Keratinocyte (primary cell): ENCODE measurements at regions not wholly inside any gene's neighbourhood (a gene's known extent, or its start where the extent isn't known, plus 50 kb on each side); places are given as distances from the start of the nearest gene placed in this dataset.

Source experiments
- DNase-seq: peaks from one replicate; pipeline ENCODE4 v3.0.0-alpha.2; 2011; ENCODE audit warnings: low read depth, missing footprints, low spot score
- FAIRE-seq: peaks from 2 replicates; lab custom pipeline; 2011; peaks lifted over from hg19 to GRCh38; lab: Jason Lieb, UNC
- H2AFZ ChIP-seq: 2 replicates; pipeline ENCODE4 v1.6.0; 2012; ENCODE audit warnings: low read length, control low read depth, inconsistent platforms; ENCODE audit not compliant: control insufficient read depth
- H3K27ac ChIP-seq: 2 replicates; pipeline ENCODE4 v1.5.1; 2011; ENCODE audit warnings: low read length; ENCODE audit not compliant: control insufficient read depth, insufficient read depth
- H3K27me3 ChIP-seq: 3 replicates; pipeline ENCODE4 v1.6.0; 2011; ENCODE audit warnings: low read length; ENCODE audit not compliant: control insufficient read depth, insufficient read depth; ENCODE audit errors: extremely low read depth
- H3K36me3 ChIP-seq, 2 experiments: 2 replicates in 1 of 2; 3 replicates in 1 of 2; pipeline ENCODE4 v1.5.1; 2011; ENCODE audit warnings: low read length in 2 of 2, mild to moderate bottlenecking in 1 of 2; ENCODE audit not compliant: control insufficient read depth in 2 of 2, insufficient read depth in 2 of 2; ENCODE audit errors: extremely low read depth in 1 of 2
- H3K4me1 ChIP-seq: 3 replicates; pipeline ENCODE4 v1.5.1; 2011; ENCODE audit warnings: low read length; ENCODE audit not compliant: control insufficient read depth, insufficient read depth; ENCODE audit errors: extremely low read depth
- H3K4me2 ChIP-seq: 3 replicates; pipeline ENCODE4 v1.6.0; 2011; ENCODE audit warnings: low read depth, low read length; ENCODE audit not compliant: control insufficient read depth, insufficient read depth; ENCODE audit errors: extremely low read depth
- H3K4me3 ChIP-seq, 3 experiments: fragments of 200-600 bp in 1 of 3; sonication (generic) in 1 of 3; 2 replicates in 2 of 3; 3 replicates in 1 of 3; pipeline ENCODE4 v1.5.1; 2011 to 2016; ENCODE audit warnings: low read length in 3 of 3, mild to moderate bottlenecking in 3 of 3, control low read depth in 2 of 3, inconsistent platforms in 1 of 3, low read depth in 1 of 3, mixed read lengths in 1 of 3, mixed run types in 1 of 3, moderate library complexity in 1 of 3; ENCODE audit not compliant: control insufficient read depth in 2 of 3, insufficient read depth in 2 of 3; ENCODE audit errors: extremely low read depth in 1 of 3
- H3K79me2 ChIP-seq: 2 replicates; pipeline ENCODE4 v1.6.0; 2012; ENCODE audit warnings: low read length; ENCODE audit not compliant: control insufficient read depth, insufficient read depth
- H3K9ac ChIP-seq: 3 replicates; pipeline ENCODE4 v1.6.0; 2011; ENCODE audit warnings: low read length; ENCODE audit not compliant: control insufficient read depth, insufficient read depth; ENCODE audit errors: extremely low read depth
- H3K9me1 ChIP-seq: 3 replicates; pipeline ENCODE4 v1.6.0; 2011; ENCODE audit warnings: low read length; ENCODE audit not compliant: control insufficient read depth, insufficient read depth; ENCODE audit errors: extremely low read depth
- H3K9me3 ChIP-seq: 2 replicates; pipeline ENCODE4 v1.5.1; 2012; ENCODE audit warnings: low read depth, low read length; ENCODE audit not compliant: control insufficient read depth
- H4K20me1 ChIP-seq: 3 replicates; pipeline ENCODE4 v1.6.0; 2011; ENCODE audit warnings: low read length; ENCODE audit not compliant: control insufficient read depth, insufficient read depth; ENCODE audit errors: extremely low read depth
- EZH2 ChIP-seq: IDR thresholded peaks from one replicate; pipeline ENCODE4 v1.6.1; 2012; ENCODE audit warnings: inconsistent platforms, mild to moderate bottlenecking, low read length, moderate library complexity
- dilution Hi-C: fragments of 300-500 bp; cut with MboI; formaldehyde crosslinking; loops from one replicate; pipeline ENCODE4 v1.7.0; 2020; ENCODE audit warnings: low sequenced_read_pairs; ENCODE audit not compliant: extremely low pct_ligation_motif_present
- TF ChIP-seq, protein P1 (sequence below), 3 experiments: IDR thresholded peaks in 1 of 3; conservative IDR thresholded peaks in 1 of 3; optimal IDR thresholded peaks in 1 of 3; 2 replicates in 2 of 3; 3 replicates in 1 of 3; pipeline versions ENCODE3 to v1.5.1; 2011; ENCODE audit warnings: low read length in 3 of 3, mild to moderate bottlenecking in 3 of 3, moderate library complexity in 2 of 3, control low read depth in 1 of 3, inconsistent platforms in 1 of 3; ENCODE audit not compliant: insufficient read depth in 2 of 3; ENCODE audit errors: extremely low read depth in 1 of 3

DNA sequence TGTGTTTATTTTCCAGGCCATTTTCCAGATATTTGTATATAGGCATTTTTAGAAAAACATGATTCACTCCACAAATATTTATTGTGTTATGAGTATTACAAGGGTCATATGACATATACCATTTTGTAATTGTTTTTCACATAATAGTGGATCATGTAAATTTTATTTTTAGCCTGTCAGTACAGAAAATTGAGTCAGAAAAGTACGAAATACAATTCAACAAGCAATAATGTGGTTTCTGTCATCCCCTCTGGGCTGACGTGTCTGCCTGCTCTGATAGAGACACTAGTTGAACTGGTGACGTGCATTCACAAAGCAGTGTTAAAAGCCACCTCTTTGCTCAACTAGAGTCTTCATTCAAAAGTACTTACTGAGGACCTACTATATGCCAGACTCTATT lies 97.9 kb upstream of the STEAP1B start:
- no peaks in the 10 kb centered on the region for H3K36me3 ChIP-seq
- H3K4me2 ChIP-seq = no peak overlapping the region
- H3K27ac ChIP-seq = peak overlapping the region; percentile 50
- no peak overlapping the region for H2AFZ ChIP-seq
- H3K9ac ChIP-seq = no peak overlapping the region
- FAIRE-seq (no peak), DNase-seq (peak; percentile 48)
- H3K4me3 ChIP-seq = no peak overlapping the region
- peaks cover 9% of the 10 kb centered on the region for H3K4me1 ChIP-seq
- dilution Hi-C loops = no loop called here
- no peaks in the 10 kb centered on the region for H4K20me1 ChIP-seq
- H3K9me1 ChIP-seq = no peaks in the 10 kb centered on the region
- no peaks in the 10 kb centered on the region for H3K27me3 ChIP-seq
- H3K79me2 ChIP-seq = no peaks in the 10 kb centered on the region
- TF ChIP-seq, protein P1, sequence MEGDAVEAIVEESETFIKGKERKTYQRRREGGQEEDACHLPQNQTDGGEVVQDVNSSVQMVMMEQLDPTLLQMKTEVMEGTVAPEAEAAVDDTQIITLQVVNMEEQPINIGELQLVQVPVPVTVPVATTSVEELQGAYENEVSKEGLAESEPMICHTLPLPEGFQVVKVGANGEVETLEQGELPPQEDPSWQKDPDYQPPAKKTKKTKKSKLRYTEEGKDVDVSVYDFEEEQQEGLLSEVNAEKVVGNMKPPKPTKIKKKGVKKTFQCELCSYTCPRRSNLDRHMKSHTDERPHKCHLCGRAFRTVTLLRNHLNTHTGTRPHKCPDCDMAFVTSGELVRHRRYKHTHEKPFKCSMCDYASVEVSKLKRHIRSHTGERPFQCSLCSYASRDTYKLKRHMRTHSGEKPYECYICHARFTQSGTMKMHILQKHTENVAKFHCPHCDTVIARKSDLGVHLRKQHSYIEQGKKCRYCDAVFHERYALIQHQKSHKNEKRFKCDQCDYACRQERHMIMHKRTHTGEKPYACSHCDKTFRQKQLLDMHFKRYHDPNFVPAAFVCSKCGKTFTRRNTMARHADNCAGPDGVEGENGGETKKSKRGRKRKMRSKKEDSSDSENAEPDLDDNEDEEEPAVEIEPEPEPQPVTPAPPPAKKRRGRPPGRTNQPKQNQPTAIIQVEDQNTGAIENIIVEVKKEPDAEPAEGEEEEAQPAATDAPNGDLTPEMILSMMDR (optimal IDR thresholded peaks at IDR 0.05 in 1 of 3, IDR thresholded peaks at IDR 0.05 in 1 of 3, conservative IDR thresholded peaks at IDR 0.05 in 1 of 3; ENCODE audit: extremely low read depth in 1 of 3, insufficient read depth in 2 of 3, low read length in 3 of 3) = no peak
- TF ChIP-seq EZH2 = no peak
- peaks cover 2% of the 10 kb centered on the region for H3K9me3 ChIP-seq

DNA sequence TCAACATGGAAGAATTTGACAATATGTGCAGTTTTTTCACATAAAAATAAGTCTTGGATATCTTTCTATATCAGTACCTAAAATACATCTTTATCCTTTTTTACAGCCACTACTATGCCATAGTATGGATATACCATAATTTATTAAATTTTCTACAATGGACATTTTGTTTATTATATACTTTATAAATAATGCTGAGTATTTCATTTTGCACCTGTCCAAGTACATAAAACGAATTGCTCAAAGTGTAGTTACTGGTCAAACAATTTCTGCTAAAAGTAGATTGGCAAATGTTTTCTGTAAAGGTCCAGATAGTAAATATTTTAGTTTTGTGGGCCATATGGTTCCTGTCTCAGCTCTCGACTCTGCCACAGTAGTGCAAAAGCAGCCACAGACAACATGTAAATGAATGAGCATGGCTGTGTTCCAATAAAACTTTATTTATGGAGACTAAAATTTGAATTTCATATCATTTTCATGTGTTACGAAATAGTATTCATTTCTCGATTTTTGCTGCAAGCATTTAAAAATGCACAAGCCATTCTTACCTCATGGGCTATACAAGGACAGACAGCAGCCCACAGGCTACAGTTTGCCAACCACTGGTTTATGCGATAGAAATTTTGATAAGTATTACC lies 96.9 kb upstream of the STEAP1B start:
- Histone ChIP-seq H3K4me2 (no peak overlapping the region), H3K27ac (no peak overlapping the region), H3K27me3 (no peaks in the 10 kb centered on the region), H3K4me3 (no peak overlapping the region), H2AFZ (no peak overlapping the region), H3K79me2 (no peaks in the 10 kb centered on the region), H3K36me3 (no peaks in the 10 kb centered on the region), H3K9me3 (peaks cover 2% of the 10 kb centered on the region), H3K9ac (no peak overlapping the region), H4K20me1 (no peaks in the 10 kb centered on the region), H3K4me1 (peaks cover 6% of the 10 kb centered on the region), H3K9me1 (no peaks in the 10 kb centered on the region)
- dilution Hi-C loops = no loop called here
- DNase-seq (no peak), FAIRE-seq (no peak)
- TF ChIP-seq, protein P1 (optimal IDR thresholded peaks at IDR 0.05 in 1 of 3, IDR thresholded peaks at IDR 0.05 in 1 of 3, conservative IDR thresholded peaks at IDR 0.05 in 1 of 3; ENCODE audit: extremely low read depth in 1 of 3, insufficient read depth in 2 of 3, low read length in 3 of 3) = no peak
- TF ChIP-seq EZH2 = no peak
